Lung microvascular endothelial cell (primary cell): ENCODE measurements at regions not wholly inside any gene's neighbourhood (a gene's known extent, or its start where the extent isn't known, plus 50 kb on each side); places are given as distances from the start of the nearest gene placed in this dataset.
"Not testable (repeated sequence)": the region's sequence is repeated elsewhere in the genome, so short reads cannot be mapped to it uniquely, and the experiment has no call there.

Source experiments
- DNase-seq, 2 donors: peaks; one replicate each; pipeline versions ENCODE4 v3.0.0 to v3.0.0-alpha.2; 2010; ENCODE audit warnings: low read depth in 2 of 2

- DNase-seq, result not testable (repeated sequence)
These were observed 122.7 kb upstream of the SULF2 start for GRCh38 chr20:47907951-47908350.

GRCh38 chr20:47907031-47907675 is 121.9 kb upstream of the SULF2 start:
- DNase-seq, result no peak

GRCh38 chr20:47906348-47906660 is 121.0 kb upstream of the SULF2 start:
- no peak for DNase-seq

GRCh38 chr20:47905628-47906347 is 120.5 kb upstream of the SULF2 start:
- DNase-seq, result no peak

GRCh38 chr20:47903009-47903408 is 117.7 kb upstream of the SULF2 start:
- not testable (repeated sequence) for DNase-seq

GRCh38 chr20:47899313-47899712 is 114.0 kb upstream of the SULF2 start:
- not testable (repeated sequence) for DNase-seq

- DNase-seq, result no peak
These were observed 112.2 kb upstream of the SULF2 start for GRCh38 chr20:47897461-47897860.

GRCh38 chr20:47892681-47893080 is 107.4 kb upstream of the SULF2 start:
- not testable (repeated sequence) for DNase-seq

- DNase-seq, result not testable (repeated sequence)
These were observed 105.4 kb upstream of the SULF2 start for GRCh38 chr20:47890708-47891107.

GRCh38 chr20:47889751-47890150 is 104.5 kb upstream of the SULF2 start:
- not testable (repeated sequence) for DNase-seq

GRCh38 chr20:47888351-47888750 is 103.1 kb upstream of the SULF2 start:
- DNase-seq, result no peak

GRCh38 chr20:47887477-47888080 is 102.3 kb upstream of the SULF2 start:
- DNase-seq, result no peak

GRCh38 chr20:47887064-47887463 is 101.8 kb upstream of the SULF2 start:
- no peak for DNase-seq

- DNase-seq, result no peak
These were observed 101.3 kb upstream of the SULF2 start for GRCh38 chr20:47886454-47887041.

GRCh38 chr20:47885909-47886453 is 100.7 kb upstream of the SULF2 start:
- DNase-seq, result no peak

GRCh38 chr20:47883940-47884339 is 98.7 kb upstream of the SULF2 start:
- not testable (repeated sequence) for DNase-seq

- no peak for DNase-seq
These were observed 97.9 kb upstream of the SULF2 start for GRCh38 chr20:47883186-47883585.

GRCh38 chr20:47879771-47880170 is 94.5 kb upstream of the SULF2 start:
- peak; percentile 40 to 71 for DNase-seq

- peak; percentile 75 to 92 for DNase-seq
These were observed 93.3 kb upstream of the SULF2 start for GRCh38 chr20:47878601-47879027.

- peak; percentile 16 to 44 for DNase-seq
These were observed 91.2 kb upstream of the SULF2 start for GRCh38 chr20:47876311-47877088.

GRCh38 chr20:47875297-47876025 is 90.2 kb upstream of the SULF2 start:
- peak in 1 of 2 donors; percentile 65 for DNase-seq
